ENCODE measurements at regions not wholly inside any gene's neighbourhood (a gene's known extent, or its start where the extent isn't known, plus 50 kb on each side); places are given as distances from the start of the nearest gene placed in this dataset.

- Histone ChIP-seq H3K36me3 (ENCODE audit: control insufficient read depth, insufficient read depth, low read length) (no peaks in the 10 kb centered on the region), H2AFZ (replicated peaks; ENCODE audit: low read length, poor library complexity) (no peak overlapping the region)
- in situ Hi-C loops (cut with MboI; ENCODE audit: low sequenced_read_pairs) = no loop called here
Observed at GRCh38 chr13:47334173-47334572, 437.3 kb upstream of the HTR2A start.

More at GRCh38 chr13:47334173-47334572, 437.3 kb upstream of the HTR2A start:
- Histone ChIP-seq H3K14ac (replicated peaks; ENCODE audit: low read depth, low read length) (no peak overlapping the region), H3K23ac (ENCODE audit: low read depth, low read length) (no peak overlapping the region), H3K9me1 (ENCODE audit: insufficient read depth, low read length) (0 out of 2 replicates have a peak, but pooled peaks cover 7% of the 10 kb centered on the region), H2AK9ac (replicated peaks; ENCODE audit: low read depth, low read length, poor library complexity) (no peak overlapping the region), H2BK20ac (ENCODE audit: low read depth, low read length) (no peak overlapping the region), H2AK5ac (ENCODE audit: low read depth, low read length) (no peak overlapping the region), H2BK120ac (ENCODE audit: low read depth, low read length) (peak overlapping the region; percentile 23; the same call in 1 of the 2 replicates), H4K8ac (ENCODE audit: low read depth in 2 of 2, low read length in 2 of 2) (no peak overlapping the region), H4K20me1 (ENCODE audit: insufficient read depth, low read length) (no peaks in the 10 kb centered on the region), H3K18ac (ENCODE audit: low read depth, low read length) (no peak overlapping the region; the same call in 1 of the 2 replicates), H3K4me2 (ENCODE audit: low read depth, low read length) (no peak overlapping the region), H3K9ac (ENCODE audit: low read depth, low read length) (no peak overlapping the region), H4K5ac (ENCODE audit: low read depth, low read length) (no peak overlapping the region), H3K4me3 (ENCODE audit: insufficient read depth, low read depth, low read length) (no peak overlapping the region), H3K4ac (ENCODE audit: low read depth, low read length) (peak overlapping the region; percentile 37; the same call in 1 of the 2 replicates), H3K4me1 (ENCODE audit: control insufficient read depth, insufficient read depth, low read length) (peaks cover 4% of the 10 kb centered on the region), H3K56ac (ENCODE audit: extremely low read depth, insufficient read depth, low read length) (no peak overlapping the region), H2BK5ac (ENCODE audit: low read depth, low read length, poor library complexity, severe bottlenecking) (no peak overlapping the region), H3K9me3 (ENCODE audit: control insufficient read depth, insufficient read depth, low read length) (no peaks in the 10 kb centered on the region), H3K79me1 (ENCODE audit: low read depth in 1 of 2, low read length in 2 of 2) (no peaks in the 10 kb centered on the region), H3K27me3 (ENCODE audit: control insufficient read depth, insufficient read depth, low read length) (no peaks in the 10 kb centered on the region), H2BK15ac (ENCODE audit: low read depth, low read length) (no peak overlapping the region), H3K27ac (ENCODE audit: insufficient read depth, low read length) (no peak overlapping the region), H4K91ac (ENCODE audit: insufficient read depth, low read depth, low read length) (no peak overlapping the region)
- peak; percentile 39; the same call in 1 of the 2 replicates for TF ChIP-seq FOS (IDR thresholded peaks at IDR 0.05; ENCODE audit: low read depth, low read length)
- TF ChIP-seq, protein P1, sequence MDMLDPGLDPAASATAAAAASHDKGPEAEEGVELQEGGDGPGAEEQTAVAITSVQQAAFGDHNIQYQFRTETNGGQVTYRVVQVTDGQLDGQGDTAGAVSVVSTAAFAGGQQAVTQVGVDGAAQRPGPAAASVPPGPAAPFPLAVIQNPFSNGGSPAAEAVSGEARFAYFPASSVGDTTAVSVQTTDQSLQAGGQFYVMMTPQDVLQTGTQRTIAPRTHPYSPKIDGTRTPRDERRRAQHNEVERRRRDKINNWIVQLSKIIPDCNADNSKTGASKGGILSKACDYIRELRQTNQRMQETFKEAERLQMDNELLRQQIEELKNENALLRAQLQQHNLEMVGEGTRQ (IDR thresholded peaks at IDR 0.05; ENCODE audit: low read depth, low read length) = peak; percentile 14; the same call in 1 of the 2 replicates
- no peak for TF ChIP-seq MAZ (IDR thresholded peaks at IDR 0.05; ENCODE audit: borderline replicate concordance, low read depth, low read length)
- POLR2A ChIA-PET (ENCODE audit: unreplicated experiment) = no interaction called here
- ATAC-seq (ENCODE audit: low read depth) (peak; percentile 74), DNase-seq (peak; percentile 93)
- no CpG with 5 or more reads among the region's 3 CpGs for WGBS, 2 experiments (ENCODE audit: extremely low coverage in 2 of 2, insufficient read length in 1 of 2)
- BruUV-seq (replicated peaks) = no TSS peak
- intact Hi-C loops (cut with micrococcal nuclease) = no loop called here
- CTCF ChIA-PET = no interaction called here
- dilution Hi-C loops (cut with HindIII; ENCODE audit: low sequenced_read_pairs, unreplicated experiment) = no loop called here
